CD4-positive, CD25-positive, alpha-beta regulatory T cell (primary cell): ENCODE measurements at regions not wholly inside any gene's neighbourhood (a gene's known extent, or its start where the extent isn't known, plus 50 kb on each side); places are given as distances from the start of the nearest gene placed in this dataset.
A peak's percentile ranks its signal among the peaks of the same experiment; 100 is the strongest.

Experiments used
- ATAC-seq, 2 donors: fragments of 150-1000 bp; cut with Tn5 transposase; one replicate each; pipeline ENCODE4 v1.10.0; 2021; ENCODE audit warnings: low read depth in 2 of 2, moderate number of reproducible peaks in 2 of 2, moderate library complexity in 1 of 2
- DNase-seq, 3 donors: peaks; one replicate each; pipeline versions ENCODE4 v3.0.0 to v3.0.0-alpha.2; 2012 to 2022; ENCODE audit warnings: mixed read lengths in 1 of 3
- H3K27ac ChIP-seq: one replicate; pipeline ENCODE4 v1.7.0; 2013; ENCODE audit warnings: mild to moderate bottlenecking, low read length; ENCODE audit not compliant: insufficient read depth, poor library complexity, severe bottlenecking
- H3K27me3 ChIP-seq: one replicate; pipeline ENCODE4 v1.7.0; 2013; ENCODE audit warnings: low read length; ENCODE audit not compliant: control insufficient read depth, insufficient read depth
- H3K36me3 ChIP-seq: one replicate; pipeline ENCODE4 v1.7.0; 2013; ENCODE audit warnings: mild to moderate bottlenecking, low read length, moderate library complexity; ENCODE audit not compliant: control insufficient read depth, insufficient read depth
- H3K4me1 ChIP-seq: 2 replicates; pipeline ENCODE4 v1.7.0; 2013; ENCODE audit warnings: mild to moderate bottlenecking, low read length; ENCODE audit not compliant: insufficient read depth, control insufficient read depth, poor library complexity, severe bottlenecking
- H3K4me3 ChIP-seq: one replicate; pipeline ENCODE4 v1.7.0; 2013; ENCODE audit warnings: low read depth, mild to moderate bottlenecking, low read length, moderate library complexity
- H3K9me3 ChIP-seq, 2 experiments: 1 replicate in 1 of 2; 2 replicates in 1 of 2; pipeline ENCODE4 v1.7.0; 2013; ENCODE audit warnings: low read length in 2 of 2, mild to moderate bottlenecking in 1 of 2, moderate library complexity in 1 of 2; ENCODE audit not compliant: control insufficient read depth in 2 of 2
- H3K27ac Mint-ChIP-seq, 3 donors: one replicate each; pipeline ENCODE4 v1.8.0; 2020 to 2022; ENCODE audit warnings: mild to moderate bottlenecking in 3 of 3, mixed read lengths in 3 of 3, moderate library complexity in 2 of 3
- H3K27me3 Mint-ChIP-seq: one replicate; pipeline ENCODE4 v1.8.0; 2022; ENCODE audit warnings: mild to moderate bottlenecking, mixed read lengths
- H3K36me3 Mint-ChIP-seq: one replicate; pipeline ENCODE4 v1.8.0; 2020; ENCODE audit warnings: mixed read lengths
- H3K4me1 Mint-ChIP-seq, 4 donors: one replicate each; pipeline ENCODE4 v1.8.0; 2020 to 2022; ENCODE audit warnings: mixed read lengths in 4 of 4, mild to moderate bottlenecking in 1 of 4
- H3K4me3 Mint-ChIP-seq, 4 donors: one replicate each; pipeline ENCODE4 v1.8.0; 2020 to 2022; ENCODE audit warnings: mild to moderate bottlenecking in 4 of 4, mixed read lengths in 4 of 4, moderate library complexity in 3 of 4
- H3K9me3 Mint-ChIP-seq, 7 donors: one replicate each; pipeline ENCODE4 v1.8.0; 2020 to 2022; ENCODE audit warnings: mixed read lengths in 7 of 7, mild to moderate bottlenecking in 3 of 7, moderate library complexity in 2 of 7

DNA sequence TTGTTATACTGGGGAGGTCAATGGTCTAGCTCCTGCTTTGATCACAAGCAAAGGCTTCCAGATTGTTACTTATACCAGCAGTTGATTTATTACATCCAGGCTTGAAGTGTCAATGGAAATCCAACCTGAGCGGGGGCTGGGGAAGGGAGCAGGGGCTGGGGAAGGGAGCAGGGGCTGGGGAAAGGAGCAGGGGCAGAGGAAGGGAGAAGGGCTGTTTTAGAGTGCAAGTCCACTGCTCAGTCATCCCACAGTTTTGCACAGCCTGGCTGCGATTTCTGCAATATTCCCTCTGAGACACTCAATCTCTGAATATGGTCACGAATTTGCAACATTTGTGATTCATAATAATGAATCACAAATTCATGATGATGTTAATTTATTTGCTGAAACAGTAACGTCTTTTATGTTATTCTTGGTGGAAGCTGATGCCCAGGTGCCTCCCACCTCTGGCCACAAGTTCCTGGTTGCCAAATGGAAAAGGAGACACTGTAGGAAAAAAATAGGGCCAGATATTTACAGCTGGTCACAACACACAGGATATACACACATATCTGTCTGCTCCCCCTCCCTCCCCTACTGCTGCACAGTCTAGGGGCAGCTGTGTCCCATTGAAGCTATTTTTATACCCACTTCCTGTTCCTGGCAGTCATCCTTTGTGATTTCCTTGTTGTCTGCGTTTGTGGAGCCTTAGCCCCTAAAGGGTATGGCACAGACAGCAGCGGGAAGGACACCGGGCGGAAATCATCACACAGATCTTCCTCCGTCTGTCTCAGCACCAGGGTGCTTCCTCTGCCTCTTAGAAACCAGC, 325.1 kb downstream of the GADD45G start:
- Mint-ChIP-seq H3K36me3 (no peaks in the 10 kb centered on the region), H3K27ac (peak overlapping the region in 1 of 3 donors; percentile 33), H3K27me3 (peaks cover 49% of the 10 kb centered on the region), H3K4me1 (peaks cover 0 to 10% (median 2%) of the 10 kb centered on the region in 4 donors), H3K4me3 (no peak overlapping the region), H3K9me3 (no peaks in the 10 kb centered on the region)
- Histone ChIP-seq H3K36me3 (no peaks in the 10 kb centered on the region), H3K4me3 (no peak overlapping the region), H3K27me3 (peaks cover 4% of the 10 kb centered on the region), H3K4me1 (no peaks in the 10 kb centered on the region), H3K9me3 (no peaks in the 10 kb centered on the region), H3K27ac (no peak overlapping the region)
- DNase-seq, result peak in 1 of 3 donors; percentile 5
- ATAC-seq, result no peak

DNA sequence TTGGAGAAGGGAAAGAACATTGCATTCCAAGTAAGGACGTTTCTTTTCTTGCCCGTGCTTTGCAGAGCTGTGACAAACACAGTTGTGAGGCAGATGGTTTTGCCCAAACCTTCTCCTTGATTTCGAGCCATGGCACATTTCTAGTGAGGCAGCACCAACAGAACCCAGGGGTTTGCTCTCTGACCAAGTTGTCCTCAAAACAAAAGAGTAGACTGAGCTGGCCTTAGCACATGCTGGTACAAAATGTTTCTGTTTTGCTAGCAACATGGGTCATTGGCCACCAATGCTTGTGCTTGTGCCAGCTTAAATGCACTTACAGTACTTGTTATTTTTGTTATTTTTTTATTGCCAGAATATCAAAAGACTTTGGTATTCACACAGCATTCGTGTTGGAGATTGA, 328.8 kb downstream of the GADD45G start:
- ATAC-seq, result no peak
- no peaks in the 10 kb centered on the region for H3K36me3 ChIP-seq
- no peak overlapping the region for H3K4me3 ChIP-seq
- peaks cover 4% of the 10 kb centered on the region for H3K27me3 ChIP-seq
- Mint-ChIP-seq H3K4me3 (no peak overlapping the region), H3K36me3 (no peaks in the 10 kb centered on the region), H3K27me3 (peaks cover 47% of the 10 kb centered on the region), H3K9me3 (no peaks in the 10 kb centered on the region), H3K27ac (no peak overlapping the region), H3K4me1 (peaks cover 0 to 10% (median 3%) of the 10 kb centered on the region in 4 donors)
- no peak for DNase-seq
- no peaks in the 10 kb centered on the region for H3K4me1 ChIP-seq
- H3K9me3 ChIP-seq, result no peaks in the 10 kb centered on the region
- no peak overlapping the region for H3K27ac ChIP-seq

DNA sequence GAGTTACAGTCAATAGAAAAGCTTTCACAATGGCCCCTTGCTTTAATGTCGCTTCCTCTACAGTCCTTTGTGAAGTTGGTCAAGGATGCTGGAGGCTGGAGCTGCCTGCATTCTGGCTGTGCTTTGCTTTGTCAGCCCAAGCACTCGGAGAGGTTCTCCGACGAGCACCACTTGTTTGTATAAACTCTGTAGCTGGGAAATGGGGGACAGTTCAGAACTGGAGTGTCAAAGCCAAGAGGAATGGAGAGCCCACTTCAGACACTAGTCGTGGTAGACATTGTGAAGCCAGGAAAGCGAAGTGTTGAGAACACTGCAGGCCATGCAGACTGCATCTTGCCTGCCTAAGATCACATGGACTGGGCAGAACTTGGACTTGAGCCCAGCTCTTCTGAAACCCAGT, 330.3 kb downstream of the GADD45G start:
- H3K9me3 Mint-ChIP-seq, result no peaks in the 10 kb centered on the region
- ATAC-seq, result no peak

DNA sequence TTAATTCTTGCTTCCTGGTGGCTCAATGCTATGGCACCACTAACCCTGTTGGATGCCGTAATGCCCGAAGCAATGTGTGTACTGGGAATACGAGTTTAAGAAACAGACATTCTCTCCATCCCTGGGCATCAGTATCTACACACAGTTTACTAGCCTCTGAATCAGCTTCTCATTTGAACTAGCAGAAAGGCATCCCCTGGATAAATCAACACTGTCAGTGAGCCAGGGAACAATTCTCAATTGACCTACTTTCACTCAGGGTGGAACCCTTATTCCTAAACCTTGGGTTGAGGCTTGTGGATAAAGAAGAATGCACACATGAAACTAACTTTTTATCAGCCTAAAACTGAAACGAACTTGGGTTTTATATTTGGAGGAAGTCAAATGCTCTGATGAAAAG, 331.0 kb downstream of the GADD45G start:
- H3K4me3 Mint-ChIP-seq, result no peak overlapping the region
- Histone ChIP-seq H3K36me3 (no peaks in the 10 kb centered on the region), H3K9me3 (no peaks in the 10 kb centered on the region), H3K27ac (no peak overlapping the region), H3K4me1 (no peaks in the 10 kb centered on the region), H3K27me3 (peaks cover 8% of the 10 kb centered on the region), H3K4me3 (no peak overlapping the region)
- DNase-seq (no peak), ATAC-seq (no peak)
- H3K36me3 Mint-ChIP-seq, result no peaks in the 10 kb centered on the region
- H3K27me3 Mint-ChIP-seq, result peaks cover 48% of the 10 kb centered on the region
- peaks cover 0 to 2% (median 0%) of the 10 kb centered on the region in 4 donors for H3K4me1 Mint-ChIP-seq
- no peak overlapping the region for H3K27ac Mint-ChIP-seq
- no peaks in the 10 kb centered on the region for H3K9me3 Mint-ChIP-seq

More for the DNA sequence above, 330.3 kb downstream of the GADD45G start:
- Mint-ChIP-seq H3K36me3 (no peaks in the 10 kb centered on the region), H3K27me3 (peaks cover 54% of the 10 kb centered on the region), H3K4me1 (peaks cover 0 to 6% (median 3%) of the 10 kb centered on the region in 4 donors), H3K4me3 (no peak overlapping the region), H3K27ac (no peak overlapping the region)
- no peaks in the 10 kb centered on the region for H3K9me3 ChIP-seq
- no peak overlapping the region for H3K27ac ChIP-seq
- H3K36me3 ChIP-seq, result no peaks in the 10 kb centered on the region
- DNase-seq, result no peak
- H3K4me3 ChIP-seq, result no peak overlapping the region
- H3K4me1 ChIP-seq, result no peaks in the 10 kb centered on the region
- peaks cover 8% of the 10 kb centered on the region for H3K27me3 ChIP-seq

DNA sequence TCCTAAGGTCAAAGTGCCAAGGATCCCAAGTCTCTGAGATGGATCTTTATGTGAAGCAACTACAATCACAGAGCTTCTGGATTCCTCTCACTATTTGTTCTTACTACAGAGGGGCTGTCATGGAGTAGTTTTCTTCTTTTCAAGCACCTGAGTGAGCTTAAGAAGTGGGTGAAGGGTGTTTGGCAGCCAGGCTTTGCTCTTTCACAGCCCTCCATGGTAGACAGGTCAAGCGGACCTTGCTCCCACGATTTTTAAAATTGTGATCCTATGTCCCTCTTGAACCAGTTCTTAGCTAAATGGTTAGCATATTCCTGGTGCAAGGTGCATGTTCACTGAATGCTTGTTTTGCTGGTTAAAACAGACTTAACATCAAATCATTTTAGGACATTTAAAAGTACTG, 332.2 kb downstream of the GADD45G start:
- Histone ChIP-seq H3K4me3 (no peak overlapping the region), H3K9me3 (no peaks in the 10 kb centered on the region), H3K4me1 (no peaks in the 10 kb centered on the region), H3K27ac (no peak overlapping the region), H3K36me3 (no peaks in the 10 kb centered on the region), H3K27me3 (peaks cover 8% of the 10 kb centered on the region)
- Mint-ChIP-seq H3K9me3 (no peaks in the 10 kb centered on the region), H3K4me3 (no peak overlapping the region), H3K27ac (no peak overlapping the region), H3K27me3 (peaks cover 45% of the 10 kb centered on the region), H3K36me3 (no peaks in the 10 kb centered on the region), H3K4me1 (peaks cover 0 to 2% (median 0%) of the 10 kb centered on the region in 4 donors)
- DNase-seq (no peak), ATAC-seq (no peak)

- Histone ChIP-seq H3K4me1 (no peaks in the 10 kb centered on the region), H3K9me3 (no peaks in the 10 kb centered on the region), H3K36me3 (no peaks in the 10 kb centered on the region), H3K27me3 (peaks cover 8% of the 10 kb centered on the region), H3K27ac (no peak overlapping the region), H3K4me3 (no peak overlapping the region)
- Mint-ChIP-seq H3K27me3 (peaks cover 39% of the 10 kb centered on the region), H3K36me3 (no peaks in the 10 kb centered on the region), H3K9me3 (no peaks in the 10 kb centered on the region), H3K27ac (peak overlapping the region in 1 of 3 donors; percentile 86), H3K4me1 (peaks cover 0 to 2% (median 0%) of the 10 kb centered on the region in 4 donors), H3K4me3 (no peak overlapping the region)
- no peak for ATAC-seq
- no peak for DNase-seq
These were observed 334.4 kb downstream of the GADD45G start for GRCh38 chr9:89939181-89939580.

DNA sequence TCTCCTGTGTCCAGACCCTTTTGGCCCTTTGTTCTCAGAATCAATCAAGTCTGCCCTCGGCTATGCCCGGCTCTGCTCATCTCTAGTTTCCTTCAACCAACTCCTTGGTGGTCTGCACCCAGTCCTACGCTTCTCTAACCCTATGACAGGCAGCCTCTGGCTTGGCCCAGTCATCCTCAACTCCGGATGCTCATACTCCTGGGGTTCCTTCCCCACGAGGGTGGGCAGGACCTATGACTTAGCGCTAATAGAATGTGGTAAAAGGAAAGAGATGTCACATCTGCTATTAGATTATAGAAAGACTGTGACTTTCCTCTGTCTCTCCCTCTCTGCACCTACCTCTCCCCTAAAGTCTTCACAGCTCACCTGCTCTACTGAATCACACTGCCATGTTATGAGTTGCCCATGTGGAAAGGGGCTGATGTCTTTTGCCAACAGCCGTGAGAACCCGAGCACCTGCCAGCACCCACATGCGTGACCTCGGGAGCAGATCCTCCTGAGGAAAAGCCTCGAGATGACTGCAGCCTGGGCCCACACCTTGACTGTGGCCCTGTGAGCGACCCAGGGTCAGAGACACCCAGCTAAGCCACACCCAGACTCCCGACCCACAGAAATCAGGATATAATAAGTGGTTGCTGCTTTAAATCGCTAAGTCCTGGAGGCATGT, 334.9 kb downstream of the GADD45G start:
- no peaks in the 10 kb centered on the region for H3K9me3 ChIP-seq
- Mint-ChIP-seq H3K4me3 (no peak overlapping the region), H3K27me3 (peaks cover 34% of the 10 kb centered on the region), H3K4me1 (peaks cover 0 to 2% (median 0%) of the 10 kb centered on the region in 4 donors), H3K27ac (no peak overlapping the region), H3K9me3 (no peaks in the 10 kb centered on the region), H3K36me3 (no peaks in the 10 kb centered on the region)
- DNase-seq (no peak), ATAC-seq (no peak)
- no peaks in the 10 kb centered on the region for H3K4me1 ChIP-seq
- H3K4me3 ChIP-seq, result no peak overlapping the region
- H3K36me3 ChIP-seq, result no peaks in the 10 kb centered on the region
- H3K27ac ChIP-seq, result no peak overlapping the region
- peaks cover 8% of the 10 kb centered on the region for H3K27me3 ChIP-seq
